IPS-18c (cell line): ENCODE measurements at regions not wholly inside any gene's neighbourhood (a gene's known extent, or its start where the extent isn't known, plus 50 kb on each side); places are given as distances from the start of the nearest gene placed in this dataset.
"Not testable (repeated sequence)": the region's sequence is repeated elsewhere in the genome, so short reads cannot be mapped to it uniquely, and the experiment has no call there.

ENCODE experiments used
- H3K4me3 ChIP-seq: 2 replicates; pipeline ENCODE4 v1.7.0; 2013; ENCODE audit warnings: low read depth, mild to moderate bottlenecking, low read length, moderate library complexity; ENCODE audit not compliant: insufficient read depth
- H3K9me3 ChIP-seq: one replicate; pipeline ENCODE4 v1.6.1; 2013; ENCODE audit warnings: mild to moderate bottlenecking, low read length, moderate library complexity; ENCODE audit not compliant: control insufficient read depth, insufficient read depth

DNA sequence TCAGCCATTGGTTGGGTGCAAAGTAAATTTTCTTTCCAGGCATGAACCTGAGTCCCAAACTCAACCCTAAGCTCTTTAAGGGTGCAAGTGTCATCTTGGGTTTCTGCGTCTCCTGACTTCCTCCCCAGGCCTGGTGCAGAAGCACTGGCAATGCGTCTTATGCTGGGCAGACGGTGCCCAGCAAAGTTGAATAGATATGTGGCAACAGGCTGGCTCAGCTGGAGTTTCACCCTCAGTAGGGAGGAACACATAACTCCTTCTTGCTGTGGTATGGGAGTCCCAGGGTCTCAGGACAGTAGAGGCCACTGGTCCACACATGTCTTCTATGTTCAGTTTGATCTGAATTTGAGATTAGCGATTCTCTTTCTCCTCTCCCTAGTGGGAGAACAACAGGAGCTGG, 181.3 kb downstream of the RPS24 start:
- no peak overlapping the region for H3K4me3 ChIP-seq
- no peaks in the 10 kb centered on the region for H3K9me3 ChIP-seq

DNA sequence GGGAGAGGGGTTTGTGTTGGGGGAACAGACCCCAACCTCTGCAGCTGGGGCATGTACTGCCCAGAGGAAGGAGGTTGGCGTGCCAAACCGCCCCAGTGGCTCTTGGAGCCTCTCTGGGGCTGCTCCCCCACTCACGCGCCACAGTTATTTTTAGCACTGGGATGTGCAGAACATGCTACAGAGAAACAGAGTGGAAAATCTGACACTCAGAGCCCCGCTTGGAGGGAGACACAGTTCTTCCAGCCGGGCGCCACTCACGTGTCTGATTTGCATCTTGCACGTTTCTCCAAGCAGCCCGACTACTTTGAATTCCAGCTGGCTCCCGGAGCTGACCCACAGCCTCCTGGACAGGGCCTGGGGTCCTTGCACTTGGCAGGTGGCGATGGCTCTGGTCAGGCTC, 182.0 kb downstream of the RPS24 start:
- H3K4me3 ChIP-seq: no peak overlapping the region
- H3K9me3 ChIP-seq: no peaks in the 10 kb centered on the region

DNA sequence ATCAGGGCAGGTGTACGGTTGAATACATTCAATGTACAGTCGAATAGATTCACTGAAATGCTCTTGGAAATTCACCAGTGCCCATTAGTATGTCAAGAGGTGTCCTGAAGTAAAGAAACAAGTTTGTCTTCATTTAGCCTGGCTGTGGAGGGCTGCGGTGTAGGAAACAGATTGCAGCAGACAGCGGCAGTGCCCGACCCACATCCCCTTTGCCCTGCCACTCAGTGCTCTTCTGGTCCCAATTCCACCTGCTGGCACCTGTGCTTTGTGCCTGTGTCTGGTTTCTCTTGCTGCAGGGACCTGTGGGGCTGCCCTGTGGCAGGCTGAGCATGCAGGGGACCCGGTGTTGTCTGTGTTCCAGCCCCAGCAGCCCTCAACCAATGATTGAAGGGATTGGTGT, 183.7 kb downstream of the RPS24 start:
- H3K9me3 ChIP-seq: no peaks in the 10 kb centered on the region
- no peak overlapping the region for H3K4me3 ChIP-seq

DNA sequence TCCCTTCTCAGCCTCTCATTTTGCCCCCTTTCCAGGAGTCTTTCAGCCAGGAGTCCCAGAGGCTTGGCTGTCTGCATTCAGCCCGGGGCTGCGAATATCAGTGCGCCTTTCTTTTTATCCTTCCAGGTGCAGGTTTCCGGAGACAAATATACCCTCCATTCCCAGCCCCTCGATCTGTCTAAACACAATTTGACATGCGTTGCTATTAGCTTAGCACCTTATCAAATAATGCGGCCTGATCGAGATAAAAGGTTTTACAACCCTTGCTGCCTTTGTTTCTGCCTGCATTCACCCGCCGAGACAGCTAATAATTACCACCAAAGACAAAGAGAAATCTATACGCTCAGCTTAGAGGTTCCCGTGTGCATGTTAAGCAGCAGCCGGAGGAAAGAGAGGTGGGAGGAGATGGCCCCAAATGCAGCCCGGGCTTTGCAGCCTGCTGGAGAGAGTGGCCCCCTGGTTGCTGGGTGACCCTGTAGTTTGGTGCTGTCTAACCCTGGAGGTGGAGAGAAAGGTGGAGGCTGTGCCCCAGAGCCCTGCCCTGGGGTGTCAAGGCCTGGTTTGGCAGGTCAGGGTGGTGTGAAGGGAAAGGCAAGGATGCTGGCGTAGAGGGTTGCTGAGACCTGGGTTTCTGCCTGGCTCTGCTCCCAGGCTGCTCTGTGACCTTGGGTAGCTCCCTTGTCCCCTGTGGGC, 185.3 kb downstream of the RPS24 start:
- Histone ChIP-seq H3K9me3 (no peaks in the 10 kb centered on the region), H3K4me3 (no peak overlapping the region)

DNA sequence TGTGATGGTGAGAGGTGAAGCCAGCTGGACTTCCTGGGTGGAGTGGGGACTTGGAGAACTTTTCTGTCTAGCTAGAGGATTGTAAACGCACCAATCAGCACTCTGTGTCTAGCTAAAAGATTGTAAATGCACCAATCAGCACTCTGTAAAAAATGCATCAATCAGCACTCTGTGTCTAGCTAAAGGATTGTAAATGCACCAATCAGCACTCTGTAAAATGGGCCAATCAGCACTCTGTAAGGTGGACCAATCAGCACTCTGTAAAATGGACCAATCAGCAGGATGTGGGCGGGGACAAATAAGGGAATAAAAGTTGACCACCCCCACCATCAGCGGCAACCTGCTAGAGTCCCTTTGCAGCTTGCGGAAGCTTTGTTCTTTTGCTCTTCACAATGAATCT, 185.9 kb downstream of the RPS24 start:
- not testable (repeated sequence) for H3K4me3 ChIP-seq, H3K9me3 ChIP-seq

DNA sequence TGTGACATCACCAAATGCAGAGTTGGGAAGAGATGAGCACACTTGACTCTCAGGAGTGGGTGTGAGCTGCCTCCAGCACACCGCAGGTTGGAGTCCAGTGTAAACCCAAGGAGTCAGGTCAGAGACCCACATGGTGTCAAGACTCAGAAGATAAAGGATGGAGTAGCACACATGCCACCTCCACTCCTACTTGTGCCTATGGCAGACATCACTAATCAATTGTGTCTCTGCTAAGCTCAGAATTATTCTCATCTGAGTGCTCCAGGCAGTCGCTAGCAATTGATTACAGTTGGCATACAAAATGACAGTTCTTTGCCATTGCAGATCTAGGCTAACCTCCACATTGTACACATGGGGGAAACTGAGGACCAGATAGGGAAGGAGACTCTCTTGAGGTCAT, 187.1 kb downstream of the RPS24 start:
- no peak overlapping the region for H3K4me3 ChIP-seq
- no peaks in the 10 kb centered on the region for H3K9me3 ChIP-seq

DNA sequence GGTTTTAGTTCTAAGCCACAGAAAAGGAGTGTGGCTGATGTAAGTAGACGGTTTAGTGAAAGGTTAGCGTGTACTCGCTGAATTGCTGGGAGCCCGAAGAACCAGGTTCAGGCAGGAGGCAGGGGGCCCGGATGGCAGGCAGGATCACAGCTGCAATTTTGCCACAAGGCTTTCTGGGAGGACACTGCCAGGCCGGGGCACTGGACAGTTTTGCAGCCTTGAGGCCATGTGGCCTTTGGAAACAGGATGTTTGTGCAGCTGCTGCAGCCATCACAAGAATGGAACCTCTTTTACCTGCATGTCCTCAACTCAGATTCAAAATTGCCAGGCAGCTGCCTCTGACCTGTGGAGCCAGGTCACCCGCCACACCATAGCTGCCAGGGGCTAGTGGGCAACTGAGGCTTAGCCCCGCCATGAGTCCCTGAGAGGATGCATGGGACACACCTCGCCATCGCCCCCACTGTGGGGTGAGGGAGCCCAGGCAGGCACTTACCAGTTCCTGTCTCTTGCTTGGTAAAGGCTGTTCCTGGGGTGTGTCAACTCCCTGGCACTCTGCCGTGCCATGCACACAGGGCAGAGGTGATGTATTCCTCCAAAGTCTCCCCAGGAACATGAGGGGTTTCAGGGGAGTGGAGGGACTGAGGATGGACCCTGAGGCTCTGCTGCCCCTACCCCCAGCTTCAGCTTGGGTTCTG, 188.6 kb downstream of the RPS24 start:
- Histone ChIP-seq H3K4me3 (no peak overlapping the region), H3K9me3 (no peaks in the 10 kb centered on the region)

DNA sequence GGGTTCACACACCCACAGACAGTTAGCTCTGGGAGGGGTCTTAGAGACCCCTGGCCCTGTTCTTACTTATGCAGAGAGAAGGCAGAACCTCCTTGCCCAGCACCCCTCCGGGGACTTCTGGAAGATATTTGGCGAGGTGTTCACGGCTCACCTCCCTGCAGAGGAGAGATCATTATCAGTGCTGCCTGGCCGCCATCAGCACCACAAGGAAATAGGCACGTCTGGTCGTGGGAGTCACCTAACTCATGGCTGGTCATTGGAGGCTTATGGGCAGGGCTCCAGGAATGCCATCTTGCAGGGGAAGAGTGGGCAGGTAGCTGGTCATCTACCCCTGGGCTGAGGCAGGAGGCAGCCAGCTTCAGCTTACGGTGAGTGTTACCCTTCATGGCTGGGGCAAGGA, 189.4 kb downstream of the RPS24 start:
- Histone ChIP-seq H3K9me3 (no peaks in the 10 kb centered on the region), H3K4me3 (no peak overlapping the region)

DNA sequence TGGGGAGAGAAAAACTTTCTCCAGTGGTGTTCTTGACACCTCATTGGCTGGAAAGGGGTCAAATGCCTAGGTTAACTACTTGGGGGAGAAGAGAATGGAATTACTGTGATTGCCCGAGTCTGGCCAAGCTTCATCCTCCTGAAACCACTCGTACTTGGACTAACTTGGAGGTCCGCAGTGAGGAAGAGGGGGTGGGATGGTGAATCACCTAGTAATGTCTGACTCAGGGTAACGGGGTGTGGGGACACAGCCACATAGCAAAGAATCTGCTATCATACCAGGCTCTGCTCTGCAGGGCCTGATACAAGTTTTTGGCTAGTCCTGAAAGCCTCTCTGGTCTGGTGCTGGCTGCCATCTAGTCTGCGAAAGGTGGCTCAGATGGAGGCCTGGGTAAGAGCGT, 190.9 kb downstream of the RPS24 start:
- H3K9me3 ChIP-seq: no peaks in the 10 kb centered on the region

DNA sequence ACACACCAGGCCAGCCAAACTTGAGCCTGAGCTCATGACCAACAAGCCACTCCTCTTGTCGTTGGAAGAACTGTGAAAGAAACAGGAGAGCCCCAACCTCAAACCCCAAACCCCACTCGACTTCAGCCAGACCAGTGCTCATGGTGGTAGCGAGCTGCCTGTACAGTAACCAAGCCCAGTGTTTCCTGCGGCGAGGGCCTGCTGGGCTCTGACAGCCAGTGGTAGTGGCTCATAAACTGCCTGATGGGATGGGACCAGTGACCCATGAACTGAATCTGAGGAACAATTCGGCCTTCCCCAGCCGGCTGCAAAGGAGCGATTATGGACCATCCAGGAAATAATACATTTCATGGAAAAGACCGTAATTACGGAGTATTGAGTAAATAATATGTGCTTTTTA, 191.9 kb downstream of the RPS24 start:
- no peaks in the 10 kb centered on the region for H3K9me3 ChIP-seq
- H3K4me3 ChIP-seq: no peak overlapping the region

More for the DNA sequence above, 190.9 kb downstream of the RPS24 start:
- H3K4me3 ChIP-seq: no peak overlapping the region

DNA sequence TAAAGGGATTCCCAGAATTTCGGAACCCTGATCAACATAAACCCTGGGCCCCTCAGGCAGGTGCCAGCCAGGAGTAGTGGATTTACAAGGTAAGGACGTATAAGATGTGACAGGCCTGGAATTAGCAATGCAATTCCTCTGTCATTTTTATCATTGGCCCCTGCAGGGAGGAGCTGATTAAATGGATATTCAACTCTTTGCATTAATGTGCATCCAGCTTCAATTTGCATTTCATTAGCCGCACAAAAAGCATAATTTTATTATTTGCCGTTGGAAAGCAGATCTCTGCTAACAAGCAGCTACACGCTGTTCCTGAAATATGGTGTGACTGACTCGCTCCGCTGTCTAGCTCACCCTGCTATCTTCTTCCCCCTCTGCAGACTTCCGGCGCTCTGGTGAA, 195.8 kb downstream of the RPS24 start:
- Histone ChIP-seq H3K9me3 (no peaks in the 10 kb centered on the region), H3K4me3 (no peak overlapping the region)

DNA sequence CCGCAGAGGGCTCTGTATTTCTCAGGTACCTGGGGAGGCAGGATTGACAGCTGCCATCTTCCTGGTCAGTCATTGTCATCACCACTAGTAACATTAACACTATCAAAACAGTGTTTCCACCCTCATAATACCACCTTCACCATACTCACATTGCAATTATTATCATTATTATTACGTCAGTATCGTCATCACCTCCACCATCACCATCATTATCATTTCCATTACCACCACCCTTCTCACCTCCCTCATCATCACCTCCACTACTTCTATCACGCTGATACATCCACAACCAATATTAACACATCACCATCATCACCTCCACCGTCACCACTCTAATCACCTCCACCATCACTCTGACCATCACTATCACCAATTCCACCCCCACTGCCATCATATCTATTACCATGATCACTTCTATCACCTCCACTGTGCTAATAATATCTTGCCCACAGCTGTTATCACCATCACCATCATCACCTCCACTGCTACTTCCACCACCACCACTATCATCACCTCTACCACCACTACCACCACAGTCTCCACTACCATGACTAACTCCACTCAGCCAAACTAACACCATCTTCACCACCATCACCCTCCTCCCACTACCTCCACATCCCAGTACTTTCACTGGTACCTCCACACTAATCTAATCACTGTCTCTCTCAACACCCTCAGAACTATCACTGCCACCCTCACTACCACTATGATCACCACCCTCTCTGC, 196.4 kb downstream of the RPS24 start:
- no peaks in the 10 kb centered on the region for H3K9me3 ChIP-seq
- no peak overlapping the region for H3K4me3 ChIP-seq

DNA sequence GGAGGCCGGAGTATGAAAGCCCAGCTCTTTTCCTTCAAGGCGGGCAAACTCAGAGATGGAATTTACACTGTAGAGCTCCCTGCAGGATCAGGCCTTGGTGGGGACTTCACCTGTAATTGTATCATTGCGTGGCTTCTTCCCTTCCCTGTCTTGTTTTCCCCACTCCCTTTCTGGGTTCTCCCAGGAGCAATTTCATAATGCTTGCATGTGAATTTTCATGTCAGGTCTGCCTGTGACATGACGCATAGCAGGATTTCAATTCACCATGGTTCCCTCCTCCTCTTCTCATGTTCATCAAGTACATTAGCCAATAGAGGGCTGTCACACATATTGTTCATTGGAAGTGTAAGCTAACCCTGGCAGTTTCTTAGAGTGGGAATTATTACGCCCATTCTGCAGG, 197.7 kb downstream of the RPS24 start:
- no peak overlapping the region for H3K4me3 ChIP-seq
- no peaks in the 10 kb centered on the region for H3K9me3 ChIP-seq

DNA sequence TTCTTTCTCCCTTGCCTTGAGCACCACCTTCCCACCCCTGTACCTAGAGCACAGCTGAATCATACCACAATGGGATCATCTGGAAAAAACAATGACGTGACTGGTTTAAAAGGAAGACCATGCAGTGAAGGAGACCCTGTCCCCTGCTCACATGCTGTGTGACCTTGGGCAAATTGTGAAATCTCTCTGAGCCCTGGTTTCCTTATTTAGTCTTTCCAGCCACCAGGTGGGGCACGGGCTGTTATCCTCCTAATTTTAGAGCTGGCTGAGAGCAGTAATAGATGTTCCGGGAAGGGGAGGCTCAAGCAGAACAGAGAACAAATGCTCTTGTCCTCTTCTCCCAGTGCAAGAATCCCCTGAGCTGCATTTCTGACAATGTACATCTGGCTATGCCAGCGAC, 198.3 kb downstream of the RPS24 start:
- no peaks in the 10 kb centered on the region for H3K9me3 ChIP-seq

DNA sequence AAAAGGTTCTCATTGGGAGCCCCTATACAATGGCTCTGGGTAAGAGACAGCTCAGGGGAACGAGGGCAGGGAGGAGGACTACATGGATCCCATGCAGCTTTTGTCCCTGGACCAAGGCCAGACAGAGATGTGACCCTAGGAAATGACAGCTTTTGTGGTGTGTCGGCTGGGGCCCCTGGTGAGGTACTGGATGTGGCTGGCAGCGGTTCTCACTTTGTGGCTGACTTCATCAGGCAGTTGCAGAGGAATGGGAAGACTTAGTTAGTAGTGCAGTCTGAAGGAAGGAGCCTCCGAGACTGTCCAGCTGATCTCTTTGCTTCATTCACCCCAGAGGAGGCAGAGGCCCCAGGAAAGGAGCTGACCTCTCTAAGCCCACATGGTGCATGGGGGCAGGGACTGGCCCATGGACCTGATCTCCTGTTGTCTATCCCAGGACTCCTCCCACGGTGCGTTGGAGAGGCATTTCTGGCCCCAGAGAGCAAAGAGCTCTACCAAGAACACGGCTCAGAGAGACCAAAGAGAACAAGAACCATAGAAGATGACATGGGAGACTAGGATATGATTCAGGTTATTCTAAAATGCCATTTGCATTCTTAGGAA, 202.9 kb downstream of the RPS24 start:
- peaks cover 2% of the 10 kb centered on the region for H3K9me3 ChIP-seq
- H3K4me3 ChIP-seq: no peak overlapping the region

More for the DNA sequence above, 198.3 kb downstream of the RPS24 start:
- no peak overlapping the region for H3K4me3 ChIP-seq

DNA sequence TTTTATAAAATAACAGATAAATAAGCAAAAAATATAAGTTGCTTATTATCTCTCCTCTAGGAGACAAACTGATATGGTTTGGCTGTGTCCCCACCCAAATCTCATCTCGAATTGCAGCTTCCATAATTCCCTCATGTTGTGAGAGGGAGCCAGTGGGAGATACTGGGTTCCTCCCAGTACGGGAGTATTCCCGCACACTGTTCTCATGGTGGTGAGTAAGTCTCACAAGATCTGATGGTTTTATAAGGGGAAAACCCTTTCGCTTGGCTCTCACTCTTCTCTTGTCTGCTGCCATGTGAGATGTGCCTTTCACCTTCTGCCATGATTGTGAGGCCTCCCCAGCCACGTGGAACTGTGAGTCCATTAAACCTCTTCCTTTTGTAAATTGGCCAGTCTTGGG, 204.3 kb downstream of the RPS24 start:
- H3K4me3 ChIP-seq, H3K9me3 ChIP-seq: not testable (repeated sequence)

DNA sequence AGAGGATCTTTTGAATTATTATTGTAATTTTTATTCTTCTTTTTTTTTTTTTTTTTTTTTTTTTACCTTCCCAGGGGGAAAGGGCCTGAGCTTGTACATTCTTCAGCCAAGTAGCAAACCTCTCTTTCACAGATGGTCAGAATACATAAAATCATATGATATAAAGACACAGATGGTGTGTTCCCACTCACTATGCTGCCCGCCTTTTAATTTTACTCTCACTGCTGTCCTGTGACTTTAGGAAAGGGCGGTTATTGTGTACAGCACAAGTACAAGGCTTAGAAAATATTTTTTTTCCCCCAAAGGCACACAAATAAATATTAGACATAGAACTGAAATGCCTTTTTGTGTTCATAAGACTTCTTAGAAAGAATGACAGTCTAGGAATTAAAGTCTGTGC, 213.6 kb downstream of the RPS24 start:
- peaks cover 4% of the 10 kb centered on the region for H3K9me3 ChIP-seq
- no peak overlapping the region for H3K4me3 ChIP-seq

DNA sequence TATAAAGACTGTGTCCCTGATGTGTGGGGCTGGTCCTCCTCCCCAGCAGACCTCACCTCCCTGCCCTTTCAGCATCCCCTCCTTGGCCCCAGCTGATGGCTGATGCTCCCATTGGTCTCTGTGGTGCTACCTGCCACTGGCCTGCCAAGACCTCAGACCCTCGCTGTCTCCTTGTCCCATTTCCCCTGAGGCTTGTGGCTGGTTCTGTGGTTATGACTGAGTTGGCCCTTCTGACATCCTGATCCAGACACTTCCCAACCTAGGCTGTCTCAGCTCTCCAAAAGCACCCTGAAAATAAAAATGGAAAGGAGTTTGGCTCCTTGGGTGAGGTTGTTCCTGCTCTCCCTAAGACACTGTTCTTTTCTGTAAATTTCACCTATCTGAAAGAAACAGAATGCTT, 214.2 kb downstream of the RPS24 start:
- H3K4me3 ChIP-seq: no peak overlapping the region
- peaks cover 4% of the 10 kb centered on the region for H3K9me3 ChIP-seq
